PFSK-1 (cell line): ENCODE measurements at regions not wholly inside any gene's neighbourhood (a gene's known extent, or its start where the extent isn't known, plus 50 kb on each side); places are given as distances from the start of the nearest gene placed in this dataset.

Source experiments
- FOXP2 ChIP-seq: optimal IDR thresholded peaks from 2 replicates; pipeline ENCODE3; 2011; ENCODE audit warnings: borderline replicate concordance, control low read depth, inconsistent platforms; ENCODE audit not compliant: insufficient read depth; ENCODE audit errors: extremely low read length, extremely low read depth
- POLR2AphosphoS5 ChIP-seq: IDR thresholded peaks from 2 replicates; pipeline ENCODE4 v1.6.1; 2012; ENCODE audit warnings: low read depth, mild to moderate bottlenecking, control low read depth, low read length, moderate library complexity
- REST ChIP-seq, 2 experiments: IDR thresholded peaks; 2 replicates each; pipeline versions ENCODE4 v1.6.1 to v1.8.0; 2011 to 2012; ENCODE audit warnings: low read depth in 2 of 2, low read length in 2 of 2, control low read depth in 1 of 2, inconsistent platforms in 1 of 2, mild to moderate bottlenecking in 1 of 2, moderate library complexity in 1 of 2; ENCODE audit not compliant: insufficient read depth in 1 of 2
- SIN3A ChIP-seq: IDR thresholded peaks from 2 replicates; pipeline ENCODE4 v1.6.1; 2012; ENCODE audit warnings: mild to moderate bottlenecking, low read length, moderate library complexity, borderline replicate concordance; ENCODE audit not compliant: insufficient read depth
- TAF1 ChIP-seq: IDR thresholded peaks from 2 replicates; pipeline ENCODE4 v1.6.1; 2012; ENCODE audit warnings: low read length, control low read depth, borderline replicate concordance; ENCODE audit not compliant: insufficient read depth

- TF ChIP-seq REST (IDR thresholded peaks at IDR 0.05; ENCODE audit: insufficient read depth in 1 of 2, low read depth in 2 of 2, low read length in 2 of 2) (no peak; a peak in 1 of 4 replicates), POLR2AphosphoS5 (no peak), TAF1 (no peak), SIN3A (no peak), FOXP2 (no peak)
Observed at GRCh38 chr12:58148405-58148804, 207.0 kb downstream of the ATP23 start.
